ENCODE measurements at regions not wholly inside any gene's neighbourhood (a gene's known extent, or its start where the extent isn't known, plus 50 kb on each side); places are given as distances from the start of the nearest gene placed in this dataset.

GRCh38 chr18:22024924-22025323, 144.5 kb upstream of the GATA6 start:
- Histone ChIP-seq H3K4me3 (ENCODE audit: low read length, poor library complexity, severe bottlenecking) (no peak overlapping the region), H4K20me1 (ENCODE audit: insufficient read depth, low read length, poor library complexity, severe bottlenecking) (no peaks in the 10 kb centered on the region), H3K79me2 (ENCODE audit: insufficient read depth, low read length) (no peaks in the 10 kb centered on the region), H3K36me3 (ENCODE audit: insufficient read depth, low read length) (no peaks in the 10 kb centered on the region), H3K27me3 (ENCODE audit: insufficient read depth, low read length, poor library complexity, severe bottlenecking) (no peaks in the 10 kb centered on the region), H3K9ac (ENCODE audit: low read depth, low read length, poor library complexity, severe bottlenecking) (no peak overlapping the region), H2AFZ (ENCODE audit: low read length) (no peak overlapping the region), H3F3A (ENCODE audit: low read depth) (no peaks in the 10 kb centered on the region), H3K4me2 (ENCODE audit: low read depth, low read length, poor library complexity, severe bottlenecking) (no peak overlapping the region), H3K9me2 (replicated peaks; ENCODE audit: low read depth, low read length) (no peaks in the 10 kb centered on the region), H3K4me1 (ENCODE audit: insufficient read depth, low read length, poor library complexity, severe bottlenecking) (no peaks in the 10 kb centered on the region), H3K9me3 (ENCODE audit: insufficient read depth, low read depth, low read length) (no peaks in the 10 kb centered on the region)
- no peak for TF ChIP-seq CTCF (conservative IDR thresholded peaks at IDR 0.05; ENCODE audit: low read length)
- no peak for TF ChIP-seq EZH2phosphoT487 (IDR thresholded peaks at IDR 0.05; ENCODE audit: borderline replicate concordance)

GRCh38 chr18:22026362-22026761, 143.0 kb upstream of the GATA6 start:
- no peaks in the 10 kb centered on the region for H3K9me3 ChIP-seq (ENCODE audit: insufficient read depth, low read depth, low read length)
- H3K9ac ChIP-seq (ENCODE audit: low read depth, low read length, poor library complexity, severe bottlenecking): no peak overlapping the region
- TF ChIP-seq EZH2phosphoT487 (IDR thresholded peaks at IDR 0.05; ENCODE audit: borderline replicate concordance): no peak
- TF ChIP-seq CTCF (conservative IDR thresholded peaks at IDR 0.05; ENCODE audit: low read length): no peak
- no peaks in the 10 kb centered on the region for H3K79me2 ChIP-seq (ENCODE audit: insufficient read depth, low read length)
- no peaks in the 10 kb centered on the region for H3K27me3 ChIP-seq (ENCODE audit: insufficient read depth, low read length, poor library complexity, severe bottlenecking)
- no peaks in the 10 kb centered on the region for H3F3A ChIP-seq (ENCODE audit: low read depth)
- H2AFZ ChIP-seq (ENCODE audit: low read length): no peak overlapping the region
- no peaks in the 10 kb centered on the region for H4K20me1 ChIP-seq (ENCODE audit: insufficient read depth, low read length, poor library complexity, severe bottlenecking)
- no peaks in the 10 kb centered on the region for H3K9me2 ChIP-seq (replicated peaks; ENCODE audit: low read depth, low read length)
- no peak overlapping the region for H3K4me3 ChIP-seq (ENCODE audit: low read length, poor library complexity, severe bottlenecking)
- no peaks in the 10 kb centered on the region for H3K36me3 ChIP-seq (ENCODE audit: insufficient read depth, low read length)
- no peaks in the 10 kb centered on the region for H3K4me1 ChIP-seq (ENCODE audit: insufficient read depth, low read length, poor library complexity, severe bottlenecking)
- H3K4me2 ChIP-seq (ENCODE audit: low read depth, low read length, poor library complexity, severe bottlenecking): no peak overlapping the region

GRCh38 chr18:22026889-22027288, 142.5 kb upstream of the GATA6 start:
- Histone ChIP-seq H3K36me3 (ENCODE audit: insufficient read depth, low read length) (no peaks in the 10 kb centered on the region), H3F3A (ENCODE audit: low read depth) (no peaks in the 10 kb centered on the region), H2AFZ (ENCODE audit: low read length) (no peak overlapping the region; the same call in 1 of the 2 replicates), H3K4me1 (ENCODE audit: insufficient read depth, low read length, poor library complexity, severe bottlenecking) (no peaks in the 10 kb centered on the region), H3K4me3 (ENCODE audit: low read length, poor library complexity, severe bottlenecking) (no peak overlapping the region), H3K79me2 (ENCODE audit: insufficient read depth, low read length) (no peaks in the 10 kb centered on the region), H3K9ac (ENCODE audit: low read depth, low read length, poor library complexity, severe bottlenecking) (no peak overlapping the region), H3K27me3 (ENCODE audit: insufficient read depth, low read length, poor library complexity, severe bottlenecking) (no peaks in the 10 kb centered on the region), H3K9me3 (ENCODE audit: insufficient read depth, low read depth, low read length) (no peaks in the 10 kb centered on the region), H4K20me1 (ENCODE audit: insufficient read depth, low read length, poor library complexity, severe bottlenecking) (no peaks in the 10 kb centered on the region), H3K9me2 (replicated peaks; ENCODE audit: low read depth, low read length) (no peaks in the 10 kb centered on the region), H3K4me2 (ENCODE audit: low read depth, low read length, poor library complexity, severe bottlenecking) (no peak overlapping the region)
- TF ChIP-seq CTCF (conservative IDR thresholded peaks at IDR 0.05; ENCODE audit: low read length) (no peak), EZH2phosphoT487 (IDR thresholded peaks at IDR 0.05; ENCODE audit: borderline replicate concordance) (no peak)
